K562 (cell line): ENCODE measurements at regions not wholly inside any gene's neighbourhood (a gene's known extent, or its start where the extent isn't known, plus 50 kb on each side); places are given as distances from the start of the nearest gene placed in this dataset.

Experiments
- ATAC-seq: fragments of 200-7000 bp; cut with Tn5 transposase; 3 replicates; pipeline ENCODE4 v1.9.1; 2020; ENCODE audit warnings: moderate library complexity
- BruUV-seq: library from RNA; stranded (reverse); fragments of 400-500 nt; replicated peaks from 2 replicates; lab custom pipeline; 2021; lab: Mats Ljungman, UMichigan
- CTCF ChIA-PET: fragments of 300-600 bp; formaldehyde crosslinking; extraction: SDS; loops from one replicate; lab custom pipeline; 2021; ENCODE audit warnings: low intra/inter-chr PET ratio; lab: Yijun Ruan, JAX
- POLR2A ChIA-PET: fragments of 300-600, 350-650 bp; sonication (Branson Sonifier 250); formaldehyde crosslinking; extraction: SDS; loops from one replicate; lab custom pipeline; 2021; ENCODE audit warnings: antibody characterized with exemption, inconsistent platforms; lab: Yijun Ruan, JAX
- DNase-seq, 4 experiments: peaks; one replicate each; pipeline versions ENCODE4 v3.0.0 to v3.0.0-alpha.2; 2011 to 2018; ENCODE audit warnings: low spot score in 3 of 4, mixed read lengths in 3 of 4; ENCODE audit errors: extremely low read depth in 1 of 4
- FAIRE-seq: peaks from 2 replicates; lab custom pipeline; 2011; peaks lifted over from hg19 to GRCh38; lab: Jason Lieb, UNC
- H2AFZ ChIP-seq: 2 replicates; pipeline ENCODE4 v1.6.0; 2011; ENCODE audit warnings: low read depth, low read length, control low read depth, inconsistent platforms
- H3K27ac ChIP-seq: fragments of 200-600 bp; 3 replicates; pipeline ENCODE4 v1.8.0; 2011; ENCODE audit warnings: low read depth, mild to moderate bottlenecking, control low read depth, inconsistent platforms, low read length, moderate library complexity, mixed read lengths; ENCODE audit errors: extremely low read depth
- H3K27me3 ChIP-seq, 2 experiments: fragments of 300-600 bp in 1 of 2; 2 replicates in 1 of 2; 3 replicates in 1 of 2; pipeline versions ENCODE4 v1.6.0 to v1.8.0; 2011; ENCODE audit warnings: inconsistent platforms in 2 of 2, low read length in 2 of 2, mild to moderate bottlenecking in 1 of 2, mixed read lengths in 1 of 2, moderate library complexity in 1 of 2; ENCODE audit not compliant: control insufficient read depth in 2 of 2, insufficient read depth in 2 of 2
- H3K36me3 ChIP-seq: fragments of 300-600 bp; 3 replicates; pipeline ENCODE4 v1.8.0; 2011; ENCODE audit warnings: mild to moderate bottlenecking, low read length, inconsistent platforms; ENCODE audit not compliant: control insufficient read depth, insufficient read depth
- H3K4me1 ChIP-seq, 2 experiments: fragments of 200-600 bp in 1 of 2; replicated peaks in 1 of 2; 2 replicates in 1 of 2; 3 replicates in 1 of 2; pipeline versions ENCODE4 v1.5.1 to v1.8.0; 2011; ENCODE audit warnings: inconsistent platforms in 2 of 2, low read length in 2 of 2, mild to moderate bottlenecking in 1 of 2, mixed read lengths in 1 of 2, moderate library complexity in 1 of 2; ENCODE audit not compliant: control insufficient read depth in 2 of 2, insufficient read depth in 2 of 2
- H3K4me2 ChIP-seq: 2 replicates; pipeline ENCODE4 v1.6.1; 2011; ENCODE audit warnings: low read length, control low read depth, inconsistent platforms, mixed read lengths; ENCODE audit not compliant: insufficient read depth
- H3K4me3 ChIP-seq: fragments of 200-600 bp; sonication (generic), shearing (Covaris generic); 2 replicates; pipeline ENCODE4 v1.5.1; 2016; ENCODE audit warnings: control low read depth, inconsistent platforms
- H3K79me2 ChIP-seq: fragments of 200-600 bp; 3 replicates; pipeline ENCODE4 v1.8.0; 2011; ENCODE audit warnings: low read length, inconsistent platforms; ENCODE audit not compliant: control insufficient read depth, insufficient read depth
- H3K9ac ChIP-seq, 2 experiments: 2 replicates each; pipeline versions ENCODE4 v1.6.0 to v1.6.1; 2011; ENCODE audit warnings: low read depth in 2 of 2, low read length in 2 of 2, control low read depth in 1 of 2, inconsistent platforms in 1 of 2, mild to moderate bottlenecking in 1 of 2, mixed read lengths in 1 of 2; ENCODE audit not compliant: insufficient read depth in 1 of 2
- H3K9me1 ChIP-seq: one replicate; pipeline ENCODE4 v1.6.0; 2011; ENCODE audit warnings: inconsistent platforms, mild to moderate bottlenecking, low read length, moderate library complexity; ENCODE audit not compliant: control insufficient read depth, insufficient read depth
- H3K9me3 ChIP-seq: replicated peaks from 2 replicates; pipeline ENCODE4 v1.5.1; 2011; ENCODE audit warnings: low read depth, low read length, inconsistent platforms; ENCODE audit not compliant: control insufficient read depth, insufficient read depth
- H4K20me1 ChIP-seq: replicated peaks from 2 replicates; pipeline ENCODE4 v1.6.1; 2011; ENCODE audit warnings: low read length, inconsistent platforms, mixed read lengths; ENCODE audit not compliant: control insufficient read depth, insufficient read depth
- HNRNPL ChIP-seq: fragments of 200-400 bp; formaldehyde crosslinking; IDR thresholded peaks from 2 replicates; pipeline ENCODE4 v1.6.1; 2017; ENCODE audit warnings: low read depth, mild to moderate bottlenecking, low read length
- MCM5 ChIP-seq: fragments of 450-650 bp; IDR thresholded peaks from 2 replicates; pipeline ENCODE4 v1.6.1; 2016; ENCODE audit warnings: low read depth
- MTA2 ChIP-seq: fragments of 450-650 bp; IDR thresholded peaks from 2 replicates; pipeline ENCODE4 v1.6.1; 2016; ENCODE audit warnings: low read depth
- PRPF4 ChIP-seq: fragments of 200-400 bp; formaldehyde crosslinking; IDR thresholded peaks from one replicate; pipeline ENCODE4 v1.6.1; 2017; ENCODE audit warnings: low read length, low read depth, mild to moderate bottlenecking; ENCODE audit not compliant: insufficient read depth, poor library complexity, severe bottlenecking
- RUNX1 ChIP-seq: sonication (generic); IDR thresholded peaks from 2 replicates; pipeline ENCODE4 v1.6.1; 2016; ENCODE audit warnings: antibody characterized with exemption, low read depth
- SRSF1 ChIP-seq: fragments of 200-400 bp; formaldehyde crosslinking; IDR thresholded peaks from 2 replicates; pipeline ENCODE4 v1.6.1; 2017; ENCODE audit warnings: mild to moderate bottlenecking, low read depth, low read length, moderate library complexity
- TAF1 ChIP-seq: IDR thresholded peaks from 2 replicates; pipeline ENCODE4 v1.6.1; 2011; ENCODE audit warnings: mild to moderate bottlenecking, low read length, moderate library complexity; ENCODE audit not compliant: insufficient read depth, control insufficient read depth, severe bottlenecking; ENCODE audit errors: extremely low read depth
- ZMIZ1 ChIP-seq, 2 experiments: fragments of 150-350 bp in 1 of 2; IDR thresholded peaks; 2 replicates each; pipeline ENCODE4 v1.6.1; 2012 to 2016; ENCODE audit warnings: low read depth in 2 of 2, low read length in 2 of 2, mild to moderate bottlenecking in 1 of 2, moderate library complexity in 1 of 2
- ZNF347 ChIP-seq: fragments of 450-650 bp; formaldehyde crosslinking; IDR thresholded peaks from 2 replicates; pipeline ENCODE4 v1.4.0; 2020; ENCODE audit warnings: low read depth, mild to moderate bottlenecking, moderate library complexity
- ZNF354B ChIP-seq: fragments of 250-450 bp; sonication (Bioruptor Pico); IDR thresholded peaks from 2 replicates; pipeline ENCODE4 v1.4.0; 2020
- ZNF77 ChIP-seq: fragments of 250-450 bp; sonication (Bioruptor Pico); IDR thresholded peaks from 2 replicates; pipeline ENCODE4 v1.5.0; 2020
- WGBS: fragments of 100-300 bp; shearing (Covaris generic); methylation state at CpG from one replicate; pipeline ENCODE4 v1.1.6; 2016; ENCODE audit warnings: low coverage, mixed read lengths; ENCODE audit not compliant: insufficient coverage; ENCODE audit errors: missing lambda C conversion rate; 5-methylcytosine and 5-hydroxymethylcytosine counted together
- in situ Hi-C: fragments of 300-500 bp; cut with MboI; formaldehyde crosslinking; loops from 4 replicates; pipeline ENCODE4 v1.15.0; 2018; ENCODE audit warnings: inconsistent platforms, mixed read lengths
- intact Hi-C: fragments of 100-400 bp; cut with micrococcal nuclease; formaldehyde crosslinking; loops from 2 replicates; pipeline ENCODE4 v1.14.2; 2022
- TF ChIP-seq, protein P1 (sequence below): fragments of 250-450 bp; sonication (Bioruptor Pico); IDR thresholded peaks from 2 replicates; pipeline ENCODE4 v1.5.0; 2021

DNA sequence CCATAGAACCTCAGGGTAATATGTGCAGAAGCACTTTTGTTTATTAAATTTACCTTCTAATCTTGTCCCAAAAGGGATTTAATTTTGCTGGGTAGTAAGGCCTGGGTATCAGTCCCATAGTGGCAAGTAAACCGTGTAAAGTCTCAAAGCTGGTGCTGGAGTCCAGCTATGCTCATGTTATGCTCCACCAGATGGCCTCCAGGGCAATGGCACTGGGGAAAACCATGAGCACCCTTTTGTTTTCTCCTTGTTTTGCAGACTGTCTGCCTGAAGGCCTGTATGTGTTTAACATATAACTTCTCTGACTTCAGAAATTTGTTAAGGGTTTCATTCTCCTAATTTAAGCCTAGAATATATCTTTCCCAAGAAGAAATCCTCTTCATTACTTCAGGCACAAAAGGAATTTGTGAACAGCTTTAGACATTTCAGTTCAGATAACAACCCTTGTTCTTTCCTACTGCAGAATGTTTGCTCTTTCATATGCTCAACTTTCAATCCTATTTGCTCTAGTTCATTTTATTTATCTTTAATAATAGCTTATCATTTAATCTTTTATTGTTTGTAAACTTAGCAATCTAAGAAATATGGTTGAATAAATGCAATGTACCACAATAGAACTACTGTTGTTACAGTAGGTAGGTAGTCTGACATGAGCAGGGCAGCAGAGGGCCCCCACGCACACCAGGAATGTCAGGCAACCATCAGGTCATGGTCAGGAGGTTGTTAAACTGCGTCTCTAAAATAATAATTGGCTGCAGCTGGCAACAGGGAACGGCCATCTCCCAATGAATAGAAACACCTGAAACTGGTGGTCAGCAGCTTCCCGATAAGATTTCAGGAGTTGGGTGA is 162.8 kb downstream of the TENT5A start:
- no peaks in the 10 kb centered on the region for H3K36me3 ChIP-seq

More for the DNA sequence above, 162.8 kb downstream of the TENT5A start:
- H3K4me1 ChIP-seq, result no peaks in the 10 kb centered on the region
- H3K27me3 ChIP-seq, result no peaks in the 10 kb centered on the region
- no peaks in the 10 kb centered on the region for H3K9me1 ChIP-seq
- H3K4me2 ChIP-seq, result no peak overlapping the region
- TF ChIP-seq HNRNPL (no peak), ZNF354B (CRISPR knock-in tag) (no peak), ZNF347 (CRISPR knock-in tag) (no peak), ZNF77 (no peak), MCM5 (no peak), PRPF4 (no peak), RUNX1 (no peak), TAF1 (no peak), ZMIZ1 (IDR thresholded peaks at IDR 0.05; ENCODE audit: low read depth in 2 of 2, low read length in 2 of 2) (no peak), MTA2 (no peak), SRSF1 (no peak)
- TF ChIP-seq, protein P1, sequence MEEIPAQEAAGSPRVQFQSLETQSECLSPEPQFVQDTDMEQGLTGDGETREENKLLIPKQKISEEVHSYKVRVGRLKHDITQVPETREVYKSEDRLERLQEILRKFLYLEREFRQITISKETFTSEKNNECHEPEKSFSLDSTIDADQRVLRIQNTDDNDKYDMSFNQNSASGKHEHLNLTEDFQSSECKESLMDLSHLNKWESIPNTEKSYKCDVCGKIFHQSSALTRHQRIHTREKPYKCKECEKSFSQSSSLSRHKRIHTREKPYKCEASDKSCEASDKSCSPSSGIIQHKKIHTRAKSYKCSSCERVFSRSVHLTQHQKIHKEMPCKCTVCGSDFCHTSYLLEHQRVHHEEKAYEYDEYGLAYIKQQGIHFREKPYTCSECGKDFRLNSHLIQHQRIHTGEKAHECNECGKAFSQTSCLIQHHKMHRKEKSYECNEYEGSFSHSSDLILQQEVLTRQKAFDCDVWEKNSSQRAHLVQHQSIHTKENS (CRISPR knock-in tag), result no peak
- BruUV-seq, result no TSS peak
- no peak overlapping the region for H2AFZ ChIP-seq
- no peak overlapping the region for H3K4me3 ChIP-seq
- CTCF ChIA-PET, result no interaction called here
- 0% methylated on average over 5 of the region's 5 CpGs for WGBS
- no peak for ATAC-seq
- no peaks in the 10 kb centered on the region for H4K20me1 ChIP-seq
- POLR2A ChIA-PET, result no interaction called here
- no peak overlapping the region for H3K27ac ChIP-seq
- no peaks in the 10 kb centered on the region; the same call in 1 of the 2 replicates for H3K9me3 ChIP-seq
- intact Hi-C loops, result no loop called here
- no peaks in the 10 kb centered on the region for H3K79me2 ChIP-seq
- no peak overlapping the region for H3K9ac ChIP-seq
- FAIRE-seq, result no peak
- no peak for DNase-seq
- in situ Hi-C loops, result no loop called here
